ENCODE measurements at regions not wholly inside any gene's neighbourhood (a gene's known extent, or its start where the extent isn't known, plus 50 kb on each side); places are given as distances from the start of the nearest gene placed in this dataset.
A peak's percentile ranks its signal among the peaks of the same experiment; 100 is the strongest.

GRCh38 chr2:237150186-237150585 lies 64.5 kb downstream of the COPS8 start:
- no peak for DNase-seq (ENCODE audit: low read depth in 1 of 2, low spot score in 1 of 2)

DNA sequence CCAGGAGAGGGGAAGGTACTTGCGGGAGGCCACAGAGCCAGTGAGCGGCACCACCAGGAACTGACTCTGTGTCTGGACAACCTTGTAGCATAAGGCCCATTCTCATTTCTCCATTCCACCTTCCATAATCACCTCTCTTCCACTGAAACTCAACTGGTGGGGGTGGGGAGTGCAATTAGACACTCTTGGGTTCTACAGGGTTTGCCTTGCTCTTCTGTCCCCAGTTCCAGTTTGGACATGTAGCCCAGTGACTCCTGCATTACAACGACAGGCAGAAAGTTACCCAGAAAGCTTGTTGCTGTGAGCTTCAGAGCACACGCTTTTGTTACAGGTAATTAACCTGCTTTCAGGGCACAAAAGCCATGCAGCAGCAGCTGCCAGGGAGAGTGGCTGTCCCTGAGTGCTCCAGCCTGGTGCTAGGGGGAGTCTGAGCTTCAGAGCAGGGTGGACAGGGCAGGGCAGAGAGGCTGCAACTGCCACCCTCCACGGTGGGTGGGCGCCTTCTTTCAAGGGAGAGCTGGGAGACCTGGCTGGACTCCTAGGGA lies 65.2 kb downstream of the COPS8 start:
- H3K36me3 ChIP-seq, result no peaks in the 10 kb centered on the region
- TF ChIP-seq, protein P1, sequence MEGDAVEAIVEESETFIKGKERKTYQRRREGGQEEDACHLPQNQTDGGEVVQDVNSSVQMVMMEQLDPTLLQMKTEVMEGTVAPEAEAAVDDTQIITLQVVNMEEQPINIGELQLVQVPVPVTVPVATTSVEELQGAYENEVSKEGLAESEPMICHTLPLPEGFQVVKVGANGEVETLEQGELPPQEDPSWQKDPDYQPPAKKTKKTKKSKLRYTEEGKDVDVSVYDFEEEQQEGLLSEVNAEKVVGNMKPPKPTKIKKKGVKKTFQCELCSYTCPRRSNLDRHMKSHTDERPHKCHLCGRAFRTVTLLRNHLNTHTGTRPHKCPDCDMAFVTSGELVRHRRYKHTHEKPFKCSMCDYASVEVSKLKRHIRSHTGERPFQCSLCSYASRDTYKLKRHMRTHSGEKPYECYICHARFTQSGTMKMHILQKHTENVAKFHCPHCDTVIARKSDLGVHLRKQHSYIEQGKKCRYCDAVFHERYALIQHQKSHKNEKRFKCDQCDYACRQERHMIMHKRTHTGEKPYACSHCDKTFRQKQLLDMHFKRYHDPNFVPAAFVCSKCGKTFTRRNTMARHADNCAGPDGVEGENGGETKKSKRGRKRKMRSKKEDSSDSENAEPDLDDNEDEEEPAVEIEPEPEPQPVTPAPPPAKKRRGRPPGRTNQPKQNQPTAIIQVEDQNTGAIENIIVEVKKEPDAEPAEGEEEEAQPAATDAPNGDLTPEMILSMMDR (IDR thresholded peaks at IDR 0.05; ENCODE audit: low read depth, low read length), result no peak
- no peak overlapping the region for H3K27ac ChIP-seq
- no peaks in the 10 kb centered on the region for H3K9me3 ChIP-seq (ENCODE audit: low read depth)
- no peak for DNase-seq (ENCODE audit: low read depth in 1 of 2, low spot score in 1 of 2)
- no peaks in the 10 kb centered on the region for H3K4me1 ChIP-seq (ENCODE audit: low read depth)
- H3K4me3 ChIP-seq, result no peak overlapping the region
- H3K27me3 ChIP-seq, result no peaks in the 10 kb centered on the region

More at GRCh38 chr2:237150186-237150585, 64.5 kb downstream of the COPS8 start:
- Histone ChIP-seq H3K4me1 (ENCODE audit: low read depth) (no peaks in the 10 kb centered on the region), H3K27ac (no peak overlapping the region), H3K4me3 (no peak overlapping the region), H3K9me3 (ENCODE audit: low read depth) (no peaks in the 10 kb centered on the region), H3K27me3 (no peaks in the 10 kb centered on the region), H3K36me3 (no peaks in the 10 kb centered on the region)
- TF ChIP-seq, protein P1 (IDR thresholded peaks at IDR 0.05; ENCODE audit: low read depth, low read length), result no peak

GRCh38 chr2:237152361-237152760 lies 66.7 kb downstream of the COPS8 start:
- no peak for DNase-seq (ENCODE audit: low read depth in 1 of 2, low spot score in 1 of 2)
- H3K4me1 ChIP-seq (ENCODE audit: low read depth), result no peaks in the 10 kb centered on the region
- no peaks in the 10 kb centered on the region for H3K27me3 ChIP-seq
- no peak overlapping the region for H3K4me3 ChIP-seq
- H3K9me3 ChIP-seq (ENCODE audit: low read depth), result no peaks in the 10 kb centered on the region
- no peaks in the 10 kb centered on the region for H3K36me3 ChIP-seq
- no peak overlapping the region for H3K27ac ChIP-seq
- TF ChIP-seq, protein P1 (IDR thresholded peaks at IDR 0.05; ENCODE audit: low read depth, low read length), result no peak

GRCh38 chr2:237153181-237153580 lies 67.5 kb downstream of the COPS8 start:
- Histone ChIP-seq H3K27ac (no peak overlapping the region), H3K27me3 (no peaks in the 10 kb centered on the region), H3K36me3 (no peaks in the 10 kb centered on the region), H3K4me1 (ENCODE audit: low read depth) (no peaks in the 10 kb centered on the region), H3K4me3 (no peak overlapping the region), H3K9me3 (ENCODE audit: low read depth) (no peaks in the 10 kb centered on the region)
- DNase-seq (ENCODE audit: low read depth in 1 of 2, low spot score in 1 of 2), result no peak
- TF ChIP-seq, protein P1 (IDR thresholded peaks at IDR 0.05; ENCODE audit: low read depth, low read length), result no peak

GRCh38 chr2:237154082-237154638 lies 68.5 kb downstream of the COPS8 start:
- DNase-seq (ENCODE audit: low read depth in 1 of 2, low spot score in 1 of 2), result peak; percentile 42 to 76
- TF ChIP-seq, protein P1 (IDR thresholded peaks at IDR 0.05; ENCODE audit: low read depth, low read length), result peak; percentile 67
- no peaks in the 10 kb centered on the region for H3K9me3 ChIP-seq (ENCODE audit: low read depth)
- no peaks in the 10 kb centered on the region for H3K4me1 ChIP-seq (ENCODE audit: low read depth)
- no peaks in the 10 kb centered on the region for H3K36me3 ChIP-seq
- H3K27ac ChIP-seq, result no peak overlapping the region
- H3K4me3 ChIP-seq, result no peak overlapping the region
- H3K27me3 ChIP-seq, result no peaks in the 10 kb centered on the region

All from cardiac muscle cell (in vitro differentiated cells and primary cell).